NOMO-1 (cell line): ENCODE measurements at regions not wholly inside any gene's neighbourhood (a gene's known extent, or its start where the extent isn't known, plus 50 kb on each side); places are given as distances from the start of the nearest gene placed in this dataset.

Experiments used
- DNase-seq, 2 experiments: peaks; one replicate each; lab custom pipeline; 2025; ENCODE audit not compliant: unreplicated experiment in 2 of 2; lab: John Stamatoyannopoulos, UW

DNA sequence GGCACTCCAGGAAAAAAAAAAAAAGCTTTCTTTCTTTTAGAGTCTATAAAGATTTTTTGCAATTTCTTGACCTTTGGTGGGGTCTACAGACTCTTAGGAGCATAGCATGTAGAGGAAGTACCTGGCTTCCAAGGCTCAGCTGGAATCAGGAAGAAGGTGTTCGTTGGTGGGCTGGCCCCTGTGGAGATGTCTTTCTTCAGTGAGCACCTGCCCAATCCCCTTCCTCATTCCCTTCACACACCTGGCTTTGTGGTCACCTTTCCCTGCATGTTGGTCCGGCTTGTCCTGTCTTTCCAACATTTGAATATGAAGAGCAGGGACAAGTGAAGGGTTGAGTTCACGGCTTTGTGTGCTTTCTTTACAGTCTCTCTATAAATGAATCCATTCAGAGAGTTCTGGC lies 352.4 kb downstream of the HAPSTR1 start:
- DNase-seq: no peak

DNA sequence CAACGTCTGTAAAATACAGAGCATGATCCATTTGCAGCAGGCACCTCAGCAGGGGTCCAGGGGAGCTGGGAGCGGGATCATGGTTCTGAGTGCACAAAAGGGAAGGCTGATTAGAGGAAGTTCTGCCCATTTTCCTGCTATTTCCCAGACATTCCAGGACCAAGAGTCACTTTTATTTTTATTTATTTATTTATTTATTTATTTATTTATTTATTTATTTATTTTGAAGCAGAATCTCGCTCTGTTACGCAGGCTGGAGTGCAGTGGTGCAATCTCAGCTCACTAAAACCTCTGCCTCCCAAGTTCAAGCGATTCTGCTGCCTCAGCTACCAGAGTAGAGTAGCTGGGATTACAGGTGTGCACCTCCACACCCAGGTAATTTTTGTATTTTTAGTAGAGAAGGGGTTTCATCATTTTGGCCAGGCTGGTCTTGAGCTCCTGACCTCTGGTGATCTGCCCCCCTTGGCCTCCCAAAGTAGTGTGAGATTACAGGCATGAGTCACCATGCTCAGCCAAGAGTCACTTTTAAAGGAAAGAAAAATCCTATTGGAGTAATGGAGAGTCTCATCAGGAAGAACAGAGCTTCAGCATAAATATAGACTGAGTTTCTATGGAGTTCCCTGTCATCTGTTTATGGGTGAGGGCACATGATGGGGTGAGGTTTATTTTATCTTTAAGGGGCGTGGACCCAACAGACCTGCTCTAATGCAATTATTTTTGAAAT lies 355.2 kb downstream of the HAPSTR1 start:
- DNase-seq: no peak

DNA sequence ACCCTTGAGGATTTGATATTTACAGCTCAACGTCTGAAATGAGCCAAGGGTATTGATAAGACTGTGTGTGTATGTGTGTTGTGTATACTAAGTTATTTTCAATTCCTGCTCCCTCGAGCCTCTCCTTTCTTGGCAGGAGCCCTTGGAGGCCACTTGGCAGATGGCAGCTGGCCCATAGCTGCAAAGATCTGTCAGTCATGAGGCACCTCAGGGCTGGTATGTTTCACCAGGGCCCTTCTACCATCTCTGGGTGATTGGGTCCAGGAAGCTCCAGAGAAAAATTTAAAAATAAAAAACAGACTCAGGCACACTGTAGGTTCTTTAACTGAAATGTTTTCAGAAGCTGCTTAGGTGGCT lies 355.7 kb downstream of the HAPSTR1 start:
- no peak for DNase-seq

DNA sequence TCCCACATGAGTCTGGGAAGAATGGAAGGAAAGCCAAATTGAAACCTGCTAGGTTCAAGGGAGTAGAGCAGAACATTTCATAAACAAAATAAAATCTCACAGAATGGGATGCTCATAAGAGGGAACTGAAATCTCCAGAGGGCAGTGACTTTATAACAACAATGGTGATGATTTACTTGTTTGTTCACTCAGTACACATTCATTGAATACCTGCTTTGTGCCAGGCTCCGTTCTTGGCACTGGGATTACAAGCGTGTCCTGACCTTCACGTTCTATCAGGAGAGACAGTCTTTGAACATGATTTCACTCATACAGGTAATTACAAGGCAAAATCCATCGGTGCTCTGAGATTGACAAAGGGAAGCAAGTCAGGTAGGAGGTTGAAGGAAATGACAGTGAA lies 356.3 kb downstream of the HAPSTR1 start:
- DNase-seq: no peak

DNA sequence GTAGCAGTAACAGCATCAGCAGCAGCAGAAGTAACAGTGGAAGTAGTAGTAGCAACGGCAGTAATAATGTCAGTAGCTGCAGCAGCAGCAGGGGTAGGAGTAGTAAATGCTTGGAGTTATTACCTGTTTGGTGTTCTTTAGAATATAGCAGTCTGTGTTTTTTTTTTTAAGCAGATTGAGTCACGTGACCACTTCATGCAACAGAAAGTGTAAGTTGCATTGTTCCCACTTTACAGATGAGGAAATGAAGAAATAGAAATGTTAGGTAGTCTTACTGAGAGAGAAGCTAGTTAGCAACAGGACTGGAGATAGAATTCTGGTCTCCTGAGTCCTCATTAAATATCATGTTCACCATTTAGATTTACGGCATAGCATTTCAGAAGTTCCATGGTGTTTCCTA lies 358.2 kb downstream of the HAPSTR1 start:
- DNase-seq: no peak

DNA sequence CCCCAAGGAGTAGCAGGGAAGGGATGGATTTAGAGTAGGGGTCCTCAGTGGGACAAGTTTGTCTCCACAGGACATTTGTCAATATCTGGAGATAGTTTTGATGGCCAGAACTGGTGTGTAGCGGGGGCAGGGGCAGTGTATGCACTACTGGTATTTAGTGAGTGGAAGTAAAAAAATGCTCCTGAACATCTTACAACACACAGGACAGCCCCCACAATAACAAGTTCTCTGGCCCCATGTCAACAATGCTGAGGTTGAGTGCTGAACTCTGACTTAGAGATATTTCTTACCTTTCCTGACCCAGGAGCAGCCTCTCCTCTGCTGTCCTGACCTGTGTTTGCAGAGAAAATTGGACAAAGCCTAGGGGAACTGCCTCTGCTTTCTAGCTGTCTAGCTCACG lies 365.8 kb downstream of the HAPSTR1 start:
- no peak for DNase-seq

DNA sequence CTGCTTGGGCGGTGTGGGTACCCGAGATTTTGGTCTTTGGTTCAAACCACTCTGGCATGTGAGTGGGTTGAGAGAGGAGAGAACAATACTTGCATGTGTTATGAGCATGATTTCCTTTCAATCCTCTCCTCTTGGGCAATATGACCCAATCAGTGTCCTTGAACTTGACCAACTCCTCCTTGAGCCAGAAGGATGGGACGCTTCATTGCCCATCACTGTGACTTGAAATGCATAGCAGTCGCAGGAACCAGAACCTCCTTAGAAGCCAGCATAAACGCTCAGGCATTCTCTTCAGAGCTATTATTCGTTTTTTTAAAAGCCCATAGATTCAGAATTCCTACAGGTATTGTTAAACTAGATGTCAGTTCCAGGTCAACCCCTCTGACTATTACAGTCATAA lies 367.4 kb downstream of the HAPSTR1 start:
- DNase-seq: no peak

DNA sequence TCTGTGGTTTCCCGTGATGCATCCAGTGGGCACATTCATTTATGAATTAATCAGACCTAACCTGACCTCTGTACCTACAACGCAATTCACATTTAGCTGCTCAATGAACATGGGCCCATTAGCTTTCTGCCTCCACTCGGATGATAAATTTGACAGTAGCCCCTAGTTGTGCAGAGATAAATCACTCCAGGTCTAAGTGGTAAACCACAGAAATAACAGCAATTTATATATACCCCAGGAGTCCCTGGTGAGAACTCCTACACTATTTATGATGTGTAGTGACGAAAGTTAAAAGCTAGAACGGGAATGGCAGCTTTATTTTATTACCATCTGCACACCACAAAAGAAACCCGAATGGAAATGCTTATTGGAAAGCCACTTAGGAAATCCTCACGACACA lies 371.5 kb downstream of the HAPSTR1 start:
- DNase-seq: no peak

DNA sequence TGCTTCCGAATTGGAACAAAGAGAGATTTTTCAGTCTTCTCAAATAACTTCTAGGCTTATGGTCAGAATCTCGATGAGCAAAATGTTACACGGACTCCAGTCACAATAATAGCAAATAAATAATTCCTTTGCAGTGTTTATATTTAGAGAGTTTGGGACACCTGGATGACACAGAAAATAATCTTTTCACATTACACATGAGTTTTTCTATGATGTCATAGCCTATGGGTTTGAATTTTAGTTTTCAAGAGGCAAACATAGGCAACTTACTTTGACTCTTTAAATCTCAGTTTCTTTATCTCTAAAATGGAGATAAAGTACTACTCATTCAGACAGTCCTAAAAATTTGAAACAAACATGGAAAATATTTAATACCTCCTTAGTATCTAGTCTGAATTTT lies 372.0 kb downstream of the HAPSTR1 start:
- DNase-seq: no peak

DNA sequence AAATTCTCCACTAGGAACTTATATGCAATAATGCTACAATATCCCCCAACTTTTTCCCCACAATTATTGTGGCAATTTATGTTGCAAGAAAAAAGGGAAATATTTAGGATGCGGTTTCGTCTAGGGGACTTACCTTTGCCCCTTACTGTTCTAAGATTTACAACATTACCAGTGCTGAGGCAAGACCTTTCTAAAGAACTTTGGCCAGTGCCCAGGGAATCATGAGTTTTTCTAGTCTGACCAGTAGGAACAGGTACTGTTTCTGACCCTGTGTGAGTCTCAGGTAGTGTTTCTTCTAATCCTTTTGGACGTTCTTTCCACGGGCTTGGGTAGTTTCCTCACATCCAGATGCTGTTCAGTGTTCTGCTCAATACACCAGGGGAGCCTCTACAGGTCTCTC lies 373.7 kb downstream of the HAPSTR1 start:
- no peak for DNase-seq

DNA sequence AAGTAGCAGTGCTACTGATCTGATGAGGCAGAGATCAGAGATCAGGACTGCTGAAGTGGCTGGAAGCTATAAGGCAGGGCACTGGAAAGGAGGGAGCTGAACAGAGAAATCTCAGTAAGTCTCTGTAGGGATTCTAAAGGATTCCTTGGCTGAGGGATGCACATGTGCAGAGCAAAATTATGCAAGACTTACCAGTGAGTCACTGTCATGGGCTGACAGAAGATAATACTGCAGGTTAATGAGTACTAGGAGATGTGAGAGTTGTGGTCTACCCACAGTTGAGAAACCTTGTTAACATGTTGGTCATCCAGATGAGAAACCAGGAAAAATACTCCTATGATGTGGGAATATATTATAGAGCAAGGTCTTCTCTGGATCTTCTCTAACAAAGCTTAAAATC lies 378.1 kb downstream of the HAPSTR1 start:
- no peak for DNase-seq

DNA sequence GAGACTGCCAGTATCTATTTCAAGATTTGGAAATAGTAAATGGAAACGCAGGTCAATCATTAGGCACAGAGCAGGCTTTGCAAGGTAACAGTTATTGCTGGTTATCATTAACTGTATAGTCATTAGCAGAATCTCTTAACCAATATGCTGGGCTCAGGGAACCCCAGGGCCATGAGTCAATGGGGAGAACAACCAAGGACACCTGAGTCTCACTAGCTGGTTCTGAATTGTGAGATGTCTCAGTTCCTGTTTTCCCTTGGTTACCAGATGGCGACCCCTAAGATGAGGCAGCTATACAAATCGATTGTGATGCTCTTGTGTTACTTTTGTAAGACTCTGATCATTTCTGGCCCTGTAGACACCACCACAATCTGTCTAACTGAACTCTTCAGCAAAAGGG lies 385.3 kb downstream of the HAPSTR1 start:
- DNase-seq: no peak

DNA sequence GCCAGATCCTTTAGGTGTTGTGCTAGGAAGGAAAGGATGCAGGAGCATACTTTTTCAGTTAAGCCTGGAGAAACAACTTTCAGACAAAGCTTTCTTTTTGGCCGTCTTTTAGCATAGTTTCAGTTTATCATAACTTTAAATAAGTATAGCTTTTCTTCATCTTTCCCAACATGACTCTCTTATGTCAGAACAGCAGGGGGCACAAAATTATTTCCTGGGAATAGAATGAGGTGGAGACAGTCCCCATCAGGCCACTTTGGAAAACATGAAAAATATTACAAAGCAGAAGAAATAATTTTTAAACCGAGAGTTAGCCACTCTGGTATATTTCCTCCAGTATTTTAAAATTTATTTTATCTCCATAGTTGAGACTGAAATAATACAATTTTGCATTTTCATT lies 387.6 kb downstream of the HAPSTR1 start:
- no peak for DNase-seq

DNA sequence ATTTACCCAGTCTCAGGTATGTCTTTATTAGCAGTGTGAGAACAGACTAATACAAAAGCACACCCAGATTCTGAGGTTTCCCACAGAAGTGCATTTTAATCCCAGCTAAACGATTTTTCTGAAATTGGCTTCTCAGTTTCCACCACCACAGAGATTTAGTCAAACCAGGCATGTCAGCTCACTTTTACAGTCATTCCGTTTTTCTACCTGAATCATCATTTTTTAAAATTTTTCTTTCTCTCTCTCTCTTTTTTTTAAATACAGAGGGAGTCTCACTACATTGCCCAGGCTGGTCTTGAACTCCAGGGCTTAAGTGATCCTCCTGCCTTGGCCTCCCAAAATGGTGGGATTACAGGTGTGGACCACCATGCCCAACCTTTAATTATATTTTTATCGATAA lies 389.1 kb downstream of the HAPSTR1 start:
- no peak for DNase-seq

DNA sequence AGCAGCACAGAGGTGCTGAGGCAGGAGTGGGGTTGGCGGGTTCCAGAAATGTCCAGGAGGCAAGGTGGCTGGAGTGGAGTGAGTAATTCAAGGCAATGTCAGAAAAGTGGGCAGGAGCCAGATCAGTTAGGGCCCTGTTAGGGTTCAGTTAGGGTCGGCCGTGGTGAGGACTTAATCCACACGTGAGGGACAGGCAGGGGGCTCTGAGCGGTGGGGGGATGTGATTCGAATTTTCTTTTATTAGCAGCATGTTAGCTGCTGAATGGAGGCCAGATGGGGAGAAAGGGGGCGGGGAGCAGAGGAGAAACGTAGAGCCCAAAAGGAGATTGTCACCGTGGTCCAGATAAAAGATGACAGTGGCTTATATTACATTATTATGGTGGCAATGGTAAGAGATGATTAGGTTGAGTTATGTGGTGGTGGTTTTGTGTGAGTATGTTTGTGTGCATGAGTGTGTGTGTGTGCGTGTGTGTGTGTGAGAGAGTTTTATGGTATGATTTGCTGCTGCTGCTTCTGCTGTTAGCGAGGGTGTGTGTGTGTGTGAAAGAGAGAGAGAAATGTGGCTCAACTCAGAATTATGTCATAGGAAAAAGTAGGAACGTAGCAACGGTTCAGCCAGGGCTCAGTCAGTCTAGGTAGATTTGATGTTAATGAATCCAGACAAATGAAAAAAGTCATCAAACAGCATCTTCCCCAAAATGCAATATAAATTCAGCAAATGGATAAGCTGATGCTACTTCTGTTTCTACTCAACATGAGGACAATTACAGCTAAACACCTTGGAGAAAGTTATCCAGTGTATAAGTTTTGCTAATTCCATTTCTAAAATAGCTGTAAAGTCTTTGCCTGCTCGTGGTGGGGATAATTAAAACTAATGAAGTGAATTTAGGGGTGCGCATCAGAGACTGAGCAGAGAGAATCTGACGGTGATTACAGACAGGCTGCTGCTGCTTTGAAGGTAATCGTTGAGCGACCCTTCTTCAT lies 390.6 kb downstream of the HAPSTR1 start:
- DNase-seq: no peak

DNA sequence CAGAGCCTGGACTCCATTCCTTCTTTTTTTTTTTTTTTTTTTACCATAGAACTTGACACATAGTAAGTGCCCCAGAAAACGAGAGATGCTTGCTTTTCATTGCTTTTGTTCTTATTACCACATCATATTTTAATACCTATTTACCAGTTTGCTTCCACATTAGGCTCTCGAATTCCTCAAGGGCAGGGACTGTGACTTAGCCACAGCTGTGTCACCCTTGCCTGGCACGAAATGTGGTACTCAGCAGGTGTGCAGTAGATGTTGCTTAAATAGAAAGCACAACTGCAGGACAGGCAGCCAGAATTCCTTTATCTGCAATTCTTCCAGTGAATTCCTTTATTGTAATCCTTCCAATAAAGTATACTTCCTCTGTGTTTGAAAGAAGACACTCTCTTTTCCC lies 393.0 kb downstream of the HAPSTR1 start:
- no peak for DNase-seq

DNA sequence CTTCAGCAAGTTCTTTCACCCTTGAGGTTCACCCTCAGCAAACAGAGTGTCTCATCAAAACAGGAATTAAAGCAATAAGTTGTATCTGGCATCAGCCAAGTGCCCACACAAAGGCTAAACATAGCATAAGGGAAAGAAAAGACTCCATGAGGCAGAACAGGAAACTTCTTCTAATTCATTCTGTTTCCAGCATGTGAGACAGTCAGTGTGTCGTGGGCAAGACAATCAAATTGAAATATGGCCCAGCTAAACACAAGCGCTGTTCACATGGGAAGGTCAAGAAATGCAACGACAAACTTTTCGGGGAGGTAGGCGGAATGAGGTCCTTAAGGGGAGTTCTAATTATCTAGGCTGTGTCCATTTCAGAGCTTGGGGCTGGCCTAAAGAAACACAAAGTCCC lies 393.4 kb downstream of the HAPSTR1 start:
- DNase-seq: no peak

DNA sequence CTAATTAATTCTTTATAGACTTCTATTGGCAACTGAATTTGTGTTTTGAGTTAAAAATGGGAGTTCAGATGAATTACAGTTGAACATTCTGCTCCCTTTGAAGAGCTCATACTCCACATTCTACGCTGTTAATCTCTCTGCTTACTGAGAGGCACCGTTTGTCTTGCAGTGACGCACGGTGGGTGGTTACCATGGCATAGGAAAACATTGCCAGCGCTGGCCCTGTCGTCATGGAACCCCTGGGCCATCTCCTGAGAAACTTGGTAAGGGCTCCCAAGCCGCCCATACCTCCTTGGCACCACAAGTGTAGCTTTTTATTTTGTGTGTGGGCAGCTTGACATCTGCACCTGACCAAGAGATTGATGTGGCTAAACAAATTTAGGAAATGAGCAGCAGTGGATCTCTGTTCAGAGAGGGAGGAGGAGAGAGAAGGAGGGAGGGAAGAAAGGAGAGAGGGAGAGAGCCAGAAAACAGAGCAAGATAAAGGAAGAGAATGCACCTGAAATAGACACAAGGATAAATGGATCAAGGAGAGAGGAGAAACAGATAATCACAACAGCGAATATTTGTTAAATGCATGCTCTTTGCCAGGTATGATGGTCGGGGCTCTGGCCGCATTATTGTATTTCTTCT lies 398.5 kb downstream of the HAPSTR1 start:
- no peak for DNase-seq

DNA sequence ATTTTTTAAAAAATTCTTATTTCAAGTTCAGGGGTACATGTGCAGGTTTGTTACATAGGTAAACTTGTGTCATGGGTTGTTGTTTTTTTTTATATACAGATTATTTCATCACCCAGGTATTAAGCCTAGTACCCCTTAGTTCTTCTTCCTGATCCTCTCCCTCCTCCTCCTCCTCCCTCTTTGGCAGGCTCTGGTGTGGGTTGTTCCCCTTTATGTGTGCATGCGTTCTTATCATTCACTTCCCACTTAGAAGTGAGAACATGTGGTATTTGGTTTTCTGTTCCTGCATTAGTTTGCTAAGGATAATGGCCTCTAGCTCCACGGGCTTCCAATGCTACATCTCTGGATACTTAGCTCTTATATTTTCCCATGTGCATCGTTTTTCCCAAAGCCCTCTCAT lies 404.4 kb downstream of the HAPSTR1 start:
- DNase-seq: no peak

DNA sequence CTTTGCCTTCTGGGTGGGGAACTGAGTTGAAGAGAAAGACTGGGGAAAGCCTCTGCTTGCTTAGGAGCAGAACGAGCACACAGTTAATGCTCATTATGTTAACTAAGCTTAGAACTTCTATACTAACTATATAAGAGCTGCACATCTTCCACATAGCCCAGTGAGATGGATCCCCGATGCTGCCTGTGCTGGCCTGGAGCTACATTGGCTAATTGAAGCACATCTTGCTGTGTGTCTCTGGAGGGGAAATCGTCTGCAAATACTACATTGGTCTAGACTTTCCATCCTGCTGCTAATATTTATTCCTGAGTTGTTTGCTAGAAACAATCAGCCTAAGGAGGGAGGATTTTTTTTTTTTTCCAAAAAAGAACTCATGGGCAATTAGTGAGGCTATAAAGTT lies 406.3 kb downstream of the HAPSTR1 start:
- no peak for DNase-seq

DNA sequence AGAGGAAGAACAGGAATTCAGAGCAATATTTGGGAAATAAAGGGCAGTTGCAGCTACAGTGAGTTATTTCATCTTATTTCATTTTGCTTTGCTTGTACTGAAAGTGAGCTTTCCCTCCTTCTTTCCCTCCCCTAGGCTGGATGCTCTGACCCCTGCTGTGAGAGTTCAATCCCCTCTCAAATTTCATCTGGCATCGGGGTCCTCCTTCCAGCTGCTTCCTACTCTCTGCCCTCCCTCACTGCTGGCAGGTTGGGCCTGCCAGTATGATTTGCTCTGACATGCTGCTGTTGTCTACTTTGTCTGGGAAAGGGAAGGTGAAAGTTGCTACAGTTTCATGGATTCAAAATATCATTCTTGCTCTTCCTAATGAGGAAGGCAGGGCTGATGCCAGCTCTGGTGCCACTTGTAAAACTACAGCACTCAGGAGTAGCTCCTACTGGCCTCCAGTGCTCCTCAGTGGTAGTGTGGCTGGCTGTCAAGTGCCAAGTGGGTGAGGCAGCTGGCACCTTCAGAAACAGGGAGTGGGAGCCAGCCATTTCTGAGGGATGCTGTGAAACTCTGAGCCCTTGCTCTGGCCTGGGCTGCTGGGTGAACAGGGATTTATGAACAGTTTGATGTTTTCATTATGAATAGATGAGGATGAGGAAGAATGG lies 408.6 kb downstream of the HAPSTR1 start:
- no peak for DNase-seq
